GM12872 (cell line): ENCODE measurements at regions not wholly inside any gene's neighbourhood (a gene's known extent, or its start where the extent isn't known, plus 50 kb on each side); places are given as distances from the start of the nearest gene placed in this dataset.

Source experiments
- CTCF ChIP-seq: IDR thresholded peaks from 3 replicates; pipeline ENCODE4 v1.5.1; 2011; ENCODE audit warnings: low read depth, mild to moderate bottlenecking, low read length, moderate library complexity; ENCODE audit not compliant: insufficient read depth

- TF ChIP-seq CTCF, result no peak
Observed at GRCh38 chr1:22287273-22287672, 144.4 kb upstream of the WNT4 start.

GRCh38 chr1:22287946-22288520, 145.1 kb upstream of the WNT4 start:
- no peak for TF ChIP-seq CTCF

GRCh38 chr1:22288593-22289241, 145.8 kb upstream of the WNT4 start:
- TF ChIP-seq CTCF, result no peak

- TF ChIP-seq CTCF, result no peak
Observed at GRCh38 chr1:22289307-22289995, 146.6 kb upstream of the WNT4 start.

GRCh38 chr1:22290157-22290556, 147.3 kb upstream of the WNT4 start:
- TF ChIP-seq CTCF, result no peak

GRCh38 chr1:22290611-22291010, 147.7 kb upstream of the WNT4 start:
- no peak for TF ChIP-seq CTCF

- TF ChIP-seq CTCF, result no peak
Observed at GRCh38 chr1:22291057-22291456, 148.2 kb upstream of the WNT4 start.
